ENCODE measurements at regions not wholly inside any gene's neighbourhood (a gene's known extent, or its start where the extent isn't known, plus 50 kb on each side); places are given as distances from the start of the nearest gene placed in this dataset.

DNA sequence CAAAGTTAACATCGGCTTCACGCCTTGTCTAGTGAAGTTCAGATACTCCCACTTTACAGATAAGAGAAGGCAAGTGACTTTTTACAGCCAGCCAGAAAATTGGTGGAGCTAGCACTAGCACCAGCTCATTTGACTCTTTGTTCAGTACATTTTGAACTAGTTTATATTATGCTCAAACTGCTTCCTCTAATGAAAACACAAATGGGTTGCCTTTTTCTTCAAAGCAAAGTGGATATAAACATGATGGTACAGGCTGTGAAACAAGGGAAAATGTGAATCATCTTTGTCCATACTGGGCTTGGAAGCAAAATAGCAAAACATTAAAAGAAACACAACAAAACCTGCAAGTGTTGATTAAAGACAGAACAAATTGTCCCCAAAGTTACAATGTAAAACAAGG, 99.6 kb upstream of the LHCGR start:
- no peaks in the 10 kb centered on the region for H3K4me1 ChIP-seq (ENCODE audit: insufficient read depth, insufficient read length)
- no peak for TF ChIP-seq ZNF274 (IDR thresholded peaks at IDR 0.05; ENCODE audit: low read depth, low read length)
- no peak for TF ChIP-seq YY1 (IDR thresholded peaks at IDR 0.05; ENCODE audit: insufficient read depth, insufficient read length)
- TF ChIP-seq SUZ12 (IDR thresholded peaks at IDR 0.05; ENCODE audit: extremely low read depth, insufficient read depth, insufficient read length): no peak
- no peak overlapping the region for H3K4me3 ChIP-seq (ENCODE audit: insufficient read length, low read depth)
- no peaks in the 10 kb centered on the region for H3K9me3 ChIP-seq (ENCODE audit: insufficient read depth, low read length)
- no peak for DNase-seq (ENCODE audit: low read depth, low spot score)
- H3K9ac ChIP-seq (ENCODE audit: insufficient read length, low read depth): no peak overlapping the region
- H3K27me3 ChIP-seq (ENCODE audit: insufficient read depth, insufficient read length): no peaks in the 10 kb centered on the region
- no peaks in the 10 kb centered on the region for H3K36me3 ChIP-seq (ENCODE audit: insufficient read depth, insufficient read length, low read length)

- H3K9me3 ChIP-seq (ENCODE audit: insufficient read depth, low read length): no peaks in the 10 kb centered on the region
- no peak for TF ChIP-seq YY1 (IDR thresholded peaks at IDR 0.05; ENCODE audit: insufficient read depth, insufficient read length)
- no peak for TF ChIP-seq ZNF274 (IDR thresholded peaks at IDR 0.05; ENCODE audit: low read depth, low read length)
- no peak for TF ChIP-seq SUZ12 (IDR thresholded peaks at IDR 0.05; ENCODE audit: extremely low read depth, insufficient read depth, insufficient read length)
- no peak overlapping the region for H3K4me3 ChIP-seq (ENCODE audit: insufficient read length, low read depth)
- no peaks in the 10 kb centered on the region for H3K27me3 ChIP-seq (ENCODE audit: insufficient read depth, insufficient read length)
- H3K9ac ChIP-seq (ENCODE audit: insufficient read length, low read depth): no peak overlapping the region
- H3K4me1 ChIP-seq (ENCODE audit: insufficient read depth, insufficient read length): no peaks in the 10 kb centered on the region
- DNase-seq (ENCODE audit: low read depth, low spot score): no peak
- H3K36me3 ChIP-seq (ENCODE audit: insufficient read depth, insufficient read length, low read length): no peaks in the 10 kb centered on the region
These were observed 99.2 kb upstream of the LHCGR start for GRCh38 chr2:48854681-48855080.

DNA sequence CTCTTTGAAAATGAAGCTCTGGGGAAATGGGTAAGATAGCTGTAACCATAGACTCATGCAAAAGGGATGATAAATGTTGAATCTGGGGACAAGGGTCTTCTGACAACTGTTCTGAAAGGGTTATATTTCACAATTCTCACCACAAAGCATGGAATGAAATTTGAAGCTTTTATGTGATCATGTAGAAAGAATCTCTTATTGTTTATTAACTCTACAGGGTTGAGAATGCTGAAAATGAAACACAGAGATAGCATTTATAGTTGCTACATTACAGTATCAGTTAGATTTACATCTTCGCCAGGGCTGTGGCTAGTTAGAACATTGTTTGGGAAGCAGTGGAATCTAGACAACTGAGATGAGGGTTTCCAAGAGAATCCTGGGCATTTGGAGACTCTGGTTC, 97.4 kb upstream of the LHCGR start:
- Histone ChIP-seq H3K27me3 (ENCODE audit: insufficient read depth, insufficient read length) (no peaks in the 10 kb centered on the region), H3K9ac (ENCODE audit: insufficient read length, low read depth) (no peak overlapping the region), H3K4me1 (ENCODE audit: insufficient read depth, insufficient read length) (no peaks in the 10 kb centered on the region)

DNA sequence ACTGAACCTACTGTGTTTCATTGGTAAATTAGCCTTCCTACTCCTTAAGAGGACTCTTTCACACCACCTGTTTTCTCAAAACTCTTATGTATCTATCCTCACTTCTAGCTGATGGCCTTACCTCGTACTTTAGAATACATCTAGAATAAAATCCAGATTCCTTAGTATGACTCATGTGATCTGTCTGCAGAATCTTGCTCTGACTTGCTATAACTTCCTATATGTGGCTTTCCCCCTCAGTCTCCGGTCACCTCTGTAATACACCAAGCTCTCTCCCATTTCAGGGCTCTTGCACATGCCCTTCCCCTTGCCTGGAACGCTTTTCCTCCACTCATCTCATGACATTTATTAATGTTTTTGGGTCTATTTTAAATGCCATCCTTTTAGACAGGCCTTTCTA, 95.6 kb upstream of the LHCGR start:
- TF ChIP-seq SUZ12 (IDR thresholded peaks at IDR 0.05; ENCODE audit: extremely low read depth, insufficient read depth, insufficient read length) (no peak), YY1 (IDR thresholded peaks at IDR 0.05; ENCODE audit: insufficient read depth, insufficient read length) (no peak), ZNF274 (IDR thresholded peaks at IDR 0.05; ENCODE audit: low read depth, low read length) (no peak)
- Histone ChIP-seq H3K4me1 (ENCODE audit: insufficient read depth, insufficient read length) (no peaks in the 10 kb centered on the region), H3K9ac (ENCODE audit: insufficient read length, low read depth) (no peak overlapping the region), H3K4me3 (ENCODE audit: insufficient read length, low read depth) (no peak overlapping the region), H3K36me3 (ENCODE audit: insufficient read depth, insufficient read length, low read length) (no peaks in the 10 kb centered on the region), H3K9me3 (ENCODE audit: insufficient read depth, low read length) (no peaks in the 10 kb centered on the region), H3K27me3 (ENCODE audit: insufficient read depth, insufficient read length) (no peaks in the 10 kb centered on the region)
- no peak for DNase-seq (ENCODE audit: low read depth, low spot score)

More for the DNA sequence above, 97.4 kb upstream of the LHCGR start:
- Histone ChIP-seq H3K9me3 (ENCODE audit: insufficient read depth, low read length) (no peaks in the 10 kb centered on the region), H3K36me3 (ENCODE audit: insufficient read depth, insufficient read length, low read length) (no peaks in the 10 kb centered on the region), H3K4me3 (ENCODE audit: insufficient read length, low read depth) (no peak overlapping the region)
- TF ChIP-seq ZNF274 (IDR thresholded peaks at IDR 0.05; ENCODE audit: low read depth, low read length) (no peak), YY1 (IDR thresholded peaks at IDR 0.05; ENCODE audit: insufficient read depth, insufficient read length) (no peak), SUZ12 (IDR thresholded peaks at IDR 0.05; ENCODE audit: extremely low read depth, insufficient read depth, insufficient read length) (no peak)
- DNase-seq (ENCODE audit: low read depth, low spot score): no peak

DNA sequence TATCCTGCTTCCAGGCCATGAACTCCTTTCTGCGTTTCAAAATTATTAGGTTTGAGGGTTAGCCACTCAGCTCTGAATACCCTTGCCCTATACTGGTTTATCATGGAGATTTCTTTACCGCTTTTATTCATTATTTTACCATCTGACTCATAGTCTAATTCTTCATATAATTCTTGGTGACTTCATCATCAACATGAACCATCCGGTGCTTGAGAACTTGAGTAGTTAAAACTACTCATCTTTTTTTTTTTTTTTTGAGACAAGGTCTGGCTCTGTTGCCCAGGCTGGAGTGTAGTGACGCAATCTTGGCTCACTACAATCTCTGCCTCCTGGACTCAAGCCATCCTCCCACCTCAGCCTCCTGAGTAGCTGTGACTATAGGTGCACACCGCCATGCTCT, 94.2 kb upstream of the LHCGR start:
- Histone ChIP-seq H3K9me3 (ENCODE audit: insufficient read depth, low read length) (no peaks in the 10 kb centered on the region), H3K9ac (ENCODE audit: insufficient read length, low read depth) (no peak overlapping the region), H3K4me3 (ENCODE audit: insufficient read length, low read depth) (no peak overlapping the region), H3K4me1 (ENCODE audit: insufficient read depth, insufficient read length) (no peaks in the 10 kb centered on the region), H3K27me3 (ENCODE audit: insufficient read depth, insufficient read length) (no peaks in the 10 kb centered on the region), H3K36me3 (ENCODE audit: insufficient read depth, insufficient read length, low read length) (no peaks in the 10 kb centered on the region)
- DNase-seq (ENCODE audit: low read depth, low spot score): no peak
- TF ChIP-seq ZNF274 (IDR thresholded peaks at IDR 0.05; ENCODE audit: low read depth, low read length) (no peak), YY1 (IDR thresholded peaks at IDR 0.05; ENCODE audit: insufficient read depth, insufficient read length) (no peak)

DNA sequence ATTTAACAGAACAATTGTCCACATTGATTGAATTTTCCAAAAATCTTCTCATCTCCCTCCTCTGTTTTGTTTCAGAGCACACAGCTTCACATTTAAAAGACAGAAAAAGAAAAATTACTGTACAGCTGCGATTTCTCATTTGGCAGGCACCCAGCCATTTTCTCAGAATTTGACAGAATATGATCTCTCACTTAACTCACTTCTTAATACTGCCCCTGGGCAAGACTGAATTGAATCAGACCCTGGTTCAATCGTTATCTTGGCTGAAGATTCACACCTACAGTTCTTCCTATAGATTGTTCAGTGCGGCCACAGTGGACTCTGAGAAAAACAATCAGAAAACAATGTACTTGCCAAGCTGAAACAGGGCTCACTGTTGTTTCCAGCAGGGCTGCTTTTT, 90.2 kb upstream of the LHCGR start:
- no peaks in the 10 kb centered on the region for H3K4me1 ChIP-seq (ENCODE audit: insufficient read depth, insufficient read length)

DNA sequence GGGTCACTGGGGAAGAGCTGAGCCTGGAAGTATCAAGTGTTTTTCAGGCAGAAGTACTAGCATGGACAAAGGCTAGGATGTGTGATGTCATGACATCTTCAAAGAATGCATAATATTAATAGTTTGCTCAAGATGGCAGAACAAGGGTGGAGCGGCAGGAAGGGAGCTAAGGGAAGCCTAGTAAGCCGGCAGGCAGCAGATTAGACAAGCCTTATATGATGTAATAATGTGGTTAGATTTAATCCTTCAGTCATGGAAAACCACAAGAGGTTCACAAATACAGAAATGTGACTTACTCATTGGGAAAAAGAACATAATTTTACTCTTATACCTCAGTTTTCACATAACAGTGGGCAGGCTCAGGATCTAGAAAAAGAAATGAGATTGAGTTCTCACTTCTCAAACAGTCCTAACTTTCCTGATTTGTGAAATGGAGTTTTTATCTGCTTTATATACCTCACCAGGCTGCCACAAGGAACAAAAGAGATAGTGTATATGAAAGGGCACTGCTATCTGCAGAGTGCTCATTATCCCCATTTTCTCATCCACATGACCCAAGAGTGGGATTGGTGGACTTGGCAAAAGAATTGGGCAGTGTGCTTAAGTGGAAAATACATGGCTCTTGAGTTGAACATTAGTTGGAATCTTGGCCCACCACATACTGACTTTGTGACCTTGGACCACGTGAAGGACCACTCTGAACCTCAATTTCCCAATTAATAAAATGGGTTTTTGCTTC, 89.1 kb upstream of the LHCGR start:
- H3K9ac ChIP-seq (ENCODE audit: insufficient read length, low read depth): no peak overlapping the region
- no peak for DNase-seq (ENCODE audit: low read depth, low spot score)
- no peaks in the 10 kb centered on the region for H3K27me3 ChIP-seq (ENCODE audit: insufficient read depth, insufficient read length)
- H3K9me3 ChIP-seq (ENCODE audit: insufficient read depth, low read length): no peaks in the 10 kb centered on the region
- H3K36me3 ChIP-seq (ENCODE audit: insufficient read depth, insufficient read length, low read length): no peaks in the 10 kb centered on the region
- H3K4me3 ChIP-seq (ENCODE audit: insufficient read length, low read depth): no peak overlapping the region
- TF ChIP-seq SUZ12 (IDR thresholded peaks at IDR 0.05; ENCODE audit: extremely low read depth, insufficient read depth, insufficient read length) (no peak), ZNF274 (IDR thresholded peaks at IDR 0.05; ENCODE audit: low read depth, low read length) (no peak), YY1 (IDR thresholded peaks at IDR 0.05; ENCODE audit: insufficient read depth, insufficient read length) (no peak)
- H3K4me1 ChIP-seq (ENCODE audit: insufficient read depth, insufficient read length): no peaks in the 10 kb centered on the region

More for the DNA sequence above, 90.2 kb upstream of the LHCGR start:
- no peak overlapping the region for H3K4me3 ChIP-seq (ENCODE audit: insufficient read length, low read depth)
- no peaks in the 10 kb centered on the region for H3K9me3 ChIP-seq (ENCODE audit: insufficient read depth, low read length)
- H3K36me3 ChIP-seq (ENCODE audit: insufficient read depth, insufficient read length, low read length): no peaks in the 10 kb centered on the region
- TF ChIP-seq YY1 (IDR thresholded peaks at IDR 0.05; ENCODE audit: insufficient read depth, insufficient read length): no peak
- TF ChIP-seq ZNF274 (IDR thresholded peaks at IDR 0.05; ENCODE audit: low read depth, low read length): no peak
- TF ChIP-seq SUZ12 (IDR thresholded peaks at IDR 0.05; ENCODE audit: extremely low read depth, insufficient read depth, insufficient read length): no peak
- no peak overlapping the region for H3K9ac ChIP-seq (ENCODE audit: insufficient read length, low read depth)
- no peaks in the 10 kb centered on the region for H3K27me3 ChIP-seq (ENCODE audit: insufficient read depth, insufficient read length)
- no peak for DNase-seq (ENCODE audit: low read depth, low spot score)

Data from NT2/D1 (cell line).